ENCODE measurements at regions not wholly inside any gene's neighbourhood (a gene's known extent, or its start where the extent isn't known, plus 50 kb on each side); places are given as distances from the start of the nearest gene placed in this dataset.

GRCh38 chr6:18565231-18565630 is 178.1 kb downstream of the RNF144B start:
- no peak for TF ChIP-seq CTCF (conservative IDR thresholded peaks at IDR 0.05; ENCODE audit: low read depth, low read length)
- DNase-seq (ENCODE audit: low read depth): no peak
- H3K4me3 ChIP-seq (ENCODE audit: low read length): no peak overlapping the region

GRCh38 chr6:18567380-18567779 is 180.2 kb downstream of the RNF144B start:
- no peak for TF ChIP-seq CTCF (conservative IDR thresholded peaks at IDR 0.05; ENCODE audit: low read depth, low read length)
- no peak overlapping the region for H3K4me3 ChIP-seq (ENCODE audit: low read length)
- no peak for DNase-seq (ENCODE audit: low read depth)

- no peak overlapping the region for H3K4me3 ChIP-seq (ENCODE audit: low read length)
- no peak for DNase-seq (ENCODE audit: low read depth)
- TF ChIP-seq CTCF (conservative IDR thresholded peaks at IDR 0.05; ENCODE audit: low read depth, low read length): no peak
These were observed 190.3 kb downstream of the RNF144B start for GRCh38 chr6:18577491-18577890.

- TF ChIP-seq CTCF (conservative IDR thresholded peaks at IDR 0.05; ENCODE audit: low read depth, low read length): no peak
- DNase-seq (ENCODE audit: low read depth): no peak
- no peak overlapping the region for H3K4me3 ChIP-seq (ENCODE audit: low read length)
These were observed 192.0 kb downstream of the RNF144B start for GRCh38 chr6:18579166-18579565.

- no peak for DNase-seq (ENCODE audit: low read depth)
- no peak overlapping the region for H3K4me3 ChIP-seq (ENCODE audit: low read length)
- no peak for TF ChIP-seq CTCF (conservative IDR thresholded peaks at IDR 0.05; ENCODE audit: low read depth, low read length)
These were observed 192.7 kb downstream of the RNF144B start for GRCh38 chr6:18579869-18580268.

GRCh38 chr6:18584372-18584771 is 197.2 kb downstream of the RNF144B start:
- no peak for TF ChIP-seq CTCF (conservative IDR thresholded peaks at IDR 0.05; ENCODE audit: low read depth, low read length)
- no peak for DNase-seq (ENCODE audit: low read depth)
- no peak overlapping the region for H3K4me3 ChIP-seq (ENCODE audit: low read length)

GRCh38 chr6:18585032-18585573 is 198.0 kb downstream of the RNF144B start:
- H3K4me3 ChIP-seq (ENCODE audit: low read length): no peak overlapping the region
- no peak for TF ChIP-seq CTCF (conservative IDR thresholded peaks at IDR 0.05; ENCODE audit: low read depth, low read length)
- no peak for DNase-seq (ENCODE audit: low read depth)
